HG03442 (cell line): ENCODE measurements at regions not wholly inside any gene's neighbourhood (a gene's known extent, or its start where the extent isn't known, plus 50 kb on each side); places are given as distances from the start of the nearest gene placed in this dataset.

Experiments
- ATAC-seq: cut with Tn5 transposase; IDR thresholded peaks from one replicate; pipeline ENCODE4 v1.9.1; 2021; ENCODE audit warnings: mild to moderate bottlenecking, moderate library complexity; ENCODE audit not compliant: unreplicated experiment

DNA sequence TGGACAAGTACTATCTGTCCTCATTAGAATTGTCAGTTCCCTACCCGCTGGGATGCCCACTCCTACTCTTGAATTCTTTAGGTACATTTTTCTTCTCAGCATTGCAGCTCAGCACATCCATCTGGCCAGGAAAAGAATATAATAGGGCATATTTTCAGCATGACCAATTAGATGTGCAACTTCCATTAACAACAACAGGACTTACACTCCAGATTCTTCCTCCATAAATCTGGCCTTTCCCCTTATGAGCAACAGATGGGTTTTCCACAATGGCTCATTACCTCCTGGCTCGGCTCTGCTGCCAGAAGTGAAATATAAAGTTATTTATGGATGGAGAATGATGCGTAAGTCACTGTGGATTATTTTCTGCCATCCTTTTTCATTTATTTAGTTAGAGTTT lies 443.8 kb upstream of the TGFBR2 start:
- ATAC-seq = no peak

- no peak for ATAC-seq
Measured at GRCh38 chr3:30166535-30166934, 439.9 kb upstream of the TGFBR2 start.

- ATAC-seq = no peak
Measured at GRCh38 chr3:30167541-30168011, 438.8 kb upstream of the TGFBR2 start.

DNA sequence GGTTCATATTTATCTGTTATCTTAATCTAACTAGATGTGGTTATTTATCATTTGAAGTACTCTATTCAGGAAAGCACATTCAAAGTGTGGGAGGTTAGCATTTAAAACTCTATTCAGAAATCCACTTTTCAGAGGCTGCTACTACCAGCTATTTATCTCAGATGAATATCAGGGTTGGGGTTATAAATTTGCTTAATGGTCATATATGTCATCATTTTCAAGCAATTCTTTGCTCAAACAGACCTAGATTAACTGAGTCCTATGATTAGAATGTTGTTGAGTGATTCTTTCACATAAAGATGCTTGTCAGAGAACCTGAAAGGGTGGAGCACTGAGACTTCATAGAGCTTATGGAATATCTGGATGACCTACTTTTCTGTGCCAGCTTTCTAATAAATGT lies 436.9 kb upstream of the TGFBR2 start:
- ATAC-seq = no peak

- ATAC-seq = no peak
Measured at GRCh38 chr3:30170681-30171438, 435.5 kb upstream of the TGFBR2 start.

DNA sequence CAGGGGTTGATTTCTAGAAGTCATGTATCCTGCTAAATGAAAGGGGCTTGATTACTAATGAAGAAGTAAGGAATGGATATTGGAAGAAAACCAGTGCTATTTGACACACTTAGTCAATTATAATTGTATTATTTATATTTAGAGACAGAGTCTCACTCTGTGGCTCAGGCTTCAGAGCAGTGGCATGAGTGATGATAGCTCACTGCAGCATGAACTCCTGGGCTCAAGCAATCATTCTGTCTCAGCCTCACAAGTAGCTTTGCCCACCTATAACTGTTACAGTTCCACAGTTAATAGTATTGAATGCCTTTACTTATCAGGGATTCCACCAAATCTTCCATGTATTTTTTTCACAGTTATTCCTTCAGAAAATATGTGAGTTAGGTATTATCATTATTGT lies 432.0 kb upstream of the TGFBR2 start:
- no peak for ATAC-seq

DNA sequence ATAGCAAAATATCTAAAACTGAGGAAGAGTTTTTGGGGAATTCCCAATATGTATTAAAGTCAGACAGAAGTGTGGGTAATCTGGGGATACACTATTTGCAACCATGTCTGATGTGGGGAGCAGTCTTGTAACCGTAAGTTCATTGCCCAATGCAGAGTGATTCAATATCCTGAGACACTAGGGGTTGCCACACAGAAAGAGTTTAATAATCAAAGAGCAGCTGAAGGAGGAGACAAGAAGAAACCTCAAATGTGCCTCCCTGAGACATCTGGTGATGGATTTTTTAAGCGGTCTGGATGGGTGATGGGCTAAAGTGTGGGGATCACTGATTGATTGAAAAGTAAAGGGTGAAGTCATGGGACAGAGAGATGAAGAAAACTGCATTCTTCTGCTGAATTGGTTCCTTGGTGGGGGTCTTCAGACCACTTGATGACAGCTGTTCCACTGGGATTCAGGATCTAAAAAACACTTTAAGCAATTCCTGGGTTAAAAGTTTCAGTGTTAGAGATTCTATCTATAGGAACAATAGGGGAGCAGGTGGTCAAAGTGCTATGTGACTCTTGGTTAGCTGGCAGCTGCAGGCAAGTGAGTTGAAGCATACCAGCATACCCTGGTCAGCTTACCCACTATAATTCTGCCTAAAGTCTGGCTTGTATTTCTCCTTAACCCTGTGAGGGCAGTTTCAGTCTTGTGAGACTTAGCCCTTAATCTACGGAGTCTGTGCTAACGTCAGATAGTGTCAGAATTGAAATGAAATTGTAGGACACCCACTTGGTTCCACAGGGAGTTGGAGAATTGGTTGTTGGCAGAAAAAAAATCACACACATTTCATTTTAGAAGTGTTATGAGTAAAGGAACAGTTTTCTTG lies 425.9 kb upstream of the TGFBR2 start:
- no peak for ATAC-seq

DNA sequence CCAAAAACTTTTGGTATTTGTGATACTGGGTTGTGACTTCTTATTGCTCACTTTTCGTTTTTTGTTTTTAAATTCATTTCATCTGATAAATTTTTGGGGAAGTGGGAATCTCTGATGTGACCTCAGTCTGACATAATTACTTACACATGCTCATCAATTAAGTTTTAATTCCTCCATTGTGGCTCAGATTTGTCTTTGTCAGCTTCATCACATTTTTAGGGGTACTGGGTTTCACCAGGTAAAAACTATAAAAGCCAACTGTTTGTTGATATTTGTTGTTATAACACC lies 425.3 kb upstream of the TGFBR2 start:
- ATAC-seq = no peak

DNA sequence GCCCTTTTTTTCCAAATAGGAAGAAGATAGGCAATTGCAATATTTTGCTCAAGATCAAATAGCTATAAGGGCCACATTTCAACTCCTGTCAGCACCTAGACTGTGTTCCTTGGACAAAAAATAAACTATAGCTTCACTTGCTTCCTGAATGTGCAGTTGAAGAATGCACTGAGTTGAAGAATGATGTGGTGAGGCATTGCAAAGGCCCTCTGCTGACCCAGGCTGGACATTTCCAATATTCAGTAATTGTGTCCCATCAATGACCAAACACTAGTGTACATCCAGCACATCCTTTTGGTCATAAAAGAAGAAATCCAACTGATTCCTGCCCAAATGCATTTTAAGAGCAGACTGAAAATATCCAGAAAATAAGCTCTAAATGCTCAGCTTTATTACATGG lies 424.8 kb upstream of the TGFBR2 start:
- ATAC-seq = no peak

- no peak for ATAC-seq
Measured at GRCh38 chr3:30183421-30183820, 423.0 kb upstream of the TGFBR2 start.

GRCh38 chr3:30184091-30184810 lies 422.1 kb upstream of the TGFBR2 start:
- no peak for ATAC-seq

- ATAC-seq = no peak
Measured at GRCh38 chr3:30185872-30186271, 420.5 kb upstream of the TGFBR2 start.

DNA sequence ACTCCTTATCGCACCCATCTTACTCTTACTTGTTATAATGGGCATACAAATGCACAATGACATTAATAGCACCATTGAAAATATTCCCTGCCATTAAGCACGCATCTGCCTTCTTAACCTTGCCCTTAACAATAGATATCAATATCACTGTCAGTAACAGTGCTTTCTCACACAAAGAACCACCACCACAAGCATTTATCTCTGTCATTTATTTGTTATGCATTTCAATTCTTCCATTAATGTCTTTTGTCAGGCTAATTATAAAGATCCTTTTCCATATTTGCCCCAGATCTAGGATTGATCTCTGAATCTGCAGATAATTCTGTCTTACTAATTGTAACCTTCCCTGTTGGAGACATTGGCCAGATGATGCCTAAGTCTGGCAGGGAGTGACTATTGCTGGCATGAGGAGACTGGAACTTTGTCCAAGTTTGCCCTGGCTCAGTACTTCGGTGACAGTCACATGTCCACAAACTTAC lies 419.6 kb upstream of the TGFBR2 start:
- ATAC-seq = no peak

DNA sequence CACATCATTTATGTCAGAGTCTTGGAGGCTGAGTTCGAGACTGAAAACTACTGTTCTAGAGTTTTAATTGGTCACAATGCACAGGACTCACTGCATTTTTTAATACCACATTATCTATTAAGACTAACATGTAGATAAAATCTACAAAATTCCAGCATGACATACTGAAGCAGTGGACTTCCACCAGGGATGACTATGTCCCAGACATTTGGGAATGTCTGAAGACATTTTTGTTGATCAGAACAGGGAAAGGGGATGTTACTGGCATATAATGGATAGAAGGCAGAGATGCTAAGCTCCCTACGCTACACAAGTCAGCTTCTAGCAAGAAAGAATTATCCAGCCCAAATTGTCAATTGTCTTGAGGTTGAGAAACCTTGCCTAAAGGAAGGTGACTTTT lies 419.0 kb upstream of the TGFBR2 start:
- no peak for ATAC-seq

DNA sequence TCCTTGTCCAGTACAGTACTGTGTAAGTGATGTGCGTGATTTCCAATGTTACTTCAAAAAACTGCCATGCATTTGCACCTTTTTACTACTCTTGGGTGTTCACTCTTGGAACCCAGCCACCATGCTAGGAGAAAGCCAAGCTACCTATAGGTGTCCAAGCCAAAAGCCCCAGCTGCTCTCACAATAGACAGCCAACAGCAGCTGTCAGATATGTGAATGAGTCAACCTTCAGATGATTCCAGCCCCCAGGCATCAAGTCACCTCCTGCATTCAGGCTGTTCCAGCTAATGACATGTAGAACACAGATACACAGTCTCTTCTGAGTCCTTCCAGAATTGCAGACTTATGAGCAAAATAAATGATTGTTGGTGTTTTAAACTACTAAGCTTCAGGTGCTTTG lies 417.7 kb upstream of the TGFBR2 start:
- ATAC-seq = no peak

DNA sequence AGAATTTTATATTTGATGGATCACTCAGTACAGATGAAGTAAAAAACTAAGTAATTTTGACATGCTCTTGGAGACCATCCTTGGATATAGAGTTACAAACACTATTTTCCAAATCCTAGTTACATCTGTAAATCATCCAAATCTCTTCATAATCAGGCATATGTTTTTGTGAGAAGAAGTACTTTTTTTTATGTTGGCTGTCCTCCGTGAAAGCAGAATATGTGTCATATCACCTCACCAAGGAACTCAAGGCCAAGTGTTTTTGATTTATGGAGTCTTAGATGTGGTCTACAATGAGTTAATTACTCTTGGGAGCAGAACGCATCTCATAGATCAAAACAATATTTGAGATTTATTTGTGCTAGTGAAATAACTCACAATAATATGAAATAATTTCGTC lies 416.5 kb upstream of the TGFBR2 start:
- ATAC-seq = no peak

DNA sequence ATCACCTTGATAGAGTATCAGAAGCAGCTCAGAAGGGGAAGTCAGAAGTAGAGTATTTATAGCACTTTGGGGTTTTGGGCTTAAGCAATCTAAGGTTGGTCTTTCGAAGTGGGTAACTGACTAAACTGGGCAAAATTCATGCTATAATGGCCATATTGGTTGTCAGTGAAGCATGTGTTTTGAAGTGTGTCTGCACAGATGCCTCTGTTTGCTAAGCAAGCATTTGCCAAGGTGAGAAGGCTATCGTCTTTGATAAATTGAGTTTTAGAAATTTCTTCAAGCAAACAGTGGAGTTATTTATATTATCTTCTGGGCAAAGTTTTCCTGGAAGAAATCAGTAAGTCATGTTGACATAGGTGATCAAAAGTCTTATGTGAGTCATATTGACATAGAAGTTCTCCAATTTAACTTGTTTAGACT lies 412.8 kb upstream of the TGFBR2 start:
- ATAC-seq = no peak

DNA sequence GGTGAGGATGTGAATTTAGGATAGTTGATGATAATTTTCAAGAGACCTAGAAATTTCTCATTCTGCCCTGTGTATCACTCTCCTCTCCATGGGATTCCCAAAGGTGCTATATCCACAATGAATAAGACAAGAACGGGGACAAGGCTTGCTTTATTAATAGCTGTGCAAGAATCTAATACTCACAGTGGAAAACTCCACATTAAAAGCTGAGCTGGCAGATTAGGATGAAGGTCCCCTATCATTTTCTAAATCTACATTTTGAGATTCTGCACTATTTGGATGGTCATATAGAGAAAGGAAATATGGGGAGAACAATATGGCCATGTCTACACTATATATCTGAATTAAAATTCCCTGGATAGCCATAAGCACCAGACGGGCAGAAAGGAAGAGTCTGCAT lies 411.0 kb upstream of the TGFBR2 start:
- no peak for ATAC-seq

DNA sequence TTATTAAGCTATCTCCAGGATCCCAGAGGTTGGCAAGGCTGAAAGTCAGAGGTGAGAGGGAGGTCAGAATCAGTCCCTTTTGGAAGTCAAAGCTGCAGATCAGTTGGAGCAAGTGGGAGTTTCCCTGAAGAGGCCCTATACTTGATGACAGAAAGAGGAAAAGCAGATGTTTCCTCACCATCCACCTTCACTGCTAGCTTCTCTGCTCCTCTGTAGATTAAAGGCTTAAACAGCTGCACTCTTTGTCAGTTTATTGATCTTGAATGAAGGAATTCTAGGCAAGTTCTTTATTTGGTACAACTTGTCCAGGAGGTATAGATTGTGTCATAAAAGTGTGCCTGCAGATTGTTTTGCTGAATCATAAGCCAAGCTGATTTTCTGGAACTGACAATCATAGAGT lies 408.2 kb upstream of the TGFBR2 start:
- ATAC-seq = no peak

GRCh38 chr3:30199096-30199759 lies 407.2 kb upstream of the TGFBR2 start:
- ATAC-seq = peak; percentile 72

DNA sequence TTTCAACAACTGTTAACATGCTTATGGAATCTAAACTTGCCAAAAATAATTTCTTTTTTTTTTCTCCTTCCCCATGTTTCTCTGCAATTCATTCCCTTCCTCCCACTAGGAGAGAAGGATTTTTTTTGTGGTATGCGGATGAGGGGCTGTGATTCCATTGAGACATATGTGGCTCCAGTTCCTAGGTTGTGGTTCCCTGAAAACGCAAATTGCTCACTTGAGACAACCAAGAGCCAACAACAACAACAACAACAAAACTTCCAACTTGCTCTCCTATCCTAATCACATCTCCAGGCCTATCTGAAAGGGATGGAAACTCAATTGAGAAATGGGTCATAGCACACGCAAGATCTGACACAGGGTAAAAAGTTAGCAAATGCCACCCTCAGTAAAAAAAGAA lies 406.5 kb upstream of the TGFBR2 start:
- no peak for ATAC-seq
